ENCODE measurements at regions not wholly inside any gene's neighbourhood (a gene's known extent, or its start where the extent isn't known, plus 50 kb on each side); places are given as distances from the start of the nearest gene placed in this dataset.

- DNase-seq (no peak), ATAC-seq (no peak)
- no peak for TF ChIP-seq CTCF (IDR thresholded peaks at IDR 0.05)
- intact Hi-C loops (cut with DNase I): no loop called here
- Histone ChIP-seq H3K27me3 (no peaks in the 10 kb centered on the region), H3K36me3 (no peaks in the 10 kb centered on the region), H3K27ac (no peak overlapping the region), H3K4me3 (no peak overlapping the region), H3K9me3 (no peaks in the 10 kb centered on the region), H3K4me1 (no peaks in the 10 kb centered on the region)
Measured at GRCh38 chr2:151111599-151112278, 149.9 kb downstream of the RBM43 start.

- no peak for TF ChIP-seq CTCF (IDR thresholded peaks at IDR 0.05)
- ATAC-seq: no peak
- H3K27ac ChIP-seq: no peak overlapping the region
Measured at GRCh38 chr2:151106805-151107506, 154.7 kb downstream of the RBM43 start.

GRCh38 chr2:151103551-151103950 lies 158.1 kb downstream of the RBM43 start:
- no peaks in the 10 kb centered on the region for H3K4me1 ChIP-seq
- no peaks in the 10 kb centered on the region for H3K27me3 ChIP-seq
- H3K36me3 ChIP-seq: no peaks in the 10 kb centered on the region
- no peak overlapping the region for H3K4me3 ChIP-seq
- intact Hi-C loops (cut with DNase I): no loop called here
- DNase-seq: no peak
- no peak overlapping the region for H3K27ac ChIP-seq
- no peak for ATAC-seq
- H3K9me3 ChIP-seq: no peaks in the 10 kb centered on the region
- no peak for TF ChIP-seq CTCF (IDR thresholded peaks at IDR 0.05)

More at GRCh38 chr2:151106805-151107506, 154.7 kb downstream of the RBM43 start:
- intact Hi-C loops (cut with DNase I): no loop called here
- Histone ChIP-seq H3K27me3 (no peaks in the 10 kb centered on the region), H3K36me3 (no peaks in the 10 kb centered on the region), H3K4me1 (no peaks in the 10 kb centered on the region), H3K4me3 (no peak overlapping the region), H3K9me3 (no peaks in the 10 kb centered on the region)
- DNase-seq: no peak

- intact Hi-C loops (cut with DNase I): no loop called here
- no peaks in the 10 kb centered on the region for H3K4me1 ChIP-seq
- H3K9me3 ChIP-seq: no peaks in the 10 kb centered on the region
- no peak overlapping the region for H3K27ac ChIP-seq
- no peaks in the 10 kb centered on the region for H3K27me3 ChIP-seq
- H3K4me3 ChIP-seq: no peak overlapping the region
- ATAC-seq: no peak
- no peak for TF ChIP-seq CTCF (IDR thresholded peaks at IDR 0.05)
- no peaks in the 10 kb centered on the region for H3K36me3 ChIP-seq
- no peak for DNase-seq
Measured at GRCh38 chr2:151102226-151102625, 159.4 kb downstream of the RBM43 start.

GRCh38 chr2:151098841-151099240 lies 162.8 kb downstream of the RBM43 start:
- intact Hi-C loops (cut with DNase I): no loop called here
- no peak for DNase-seq
- Histone ChIP-seq H3K4me1 (no peaks in the 10 kb centered on the region), H3K27ac (no peak overlapping the region), H3K9me3 (no peaks in the 10 kb centered on the region), H3K36me3 (no peaks in the 10 kb centered on the region), H3K27me3 (no peaks in the 10 kb centered on the region), H3K4me3 (no peak overlapping the region)
- ATAC-seq: no peak
- no peak for TF ChIP-seq CTCF (IDR thresholded peaks at IDR 0.05)

Measured in upper lobe of right lung (tissue), 1 donor.